PC-9 (cell line): ENCODE measurements at regions not wholly inside any gene's neighbourhood (a gene's known extent, or its start where the extent isn't known, plus 50 kb on each side); places are given as distances from the start of the nearest gene placed in this dataset.

Experiments
- EZH2 ChIP-seq: fragments of 200-600 bp; sonication (generic); IDR thresholded peaks from 2 replicates; pipeline ENCODE4 v1.8.0; 2017; ENCODE audit warnings: antibody characterized with exemption, low read depth
- TF ChIP-seq, protein P1 (sequence below): fragments of 200-600 bp; sonication (generic); conservative IDR thresholded peaks from 2 replicates; pipeline ENCODE4 v1.6.1; 2017; ENCODE audit warnings: mixed run types, antibody characterized with exemption, mild to moderate bottlenecking, moderate library complexity

DNA sequence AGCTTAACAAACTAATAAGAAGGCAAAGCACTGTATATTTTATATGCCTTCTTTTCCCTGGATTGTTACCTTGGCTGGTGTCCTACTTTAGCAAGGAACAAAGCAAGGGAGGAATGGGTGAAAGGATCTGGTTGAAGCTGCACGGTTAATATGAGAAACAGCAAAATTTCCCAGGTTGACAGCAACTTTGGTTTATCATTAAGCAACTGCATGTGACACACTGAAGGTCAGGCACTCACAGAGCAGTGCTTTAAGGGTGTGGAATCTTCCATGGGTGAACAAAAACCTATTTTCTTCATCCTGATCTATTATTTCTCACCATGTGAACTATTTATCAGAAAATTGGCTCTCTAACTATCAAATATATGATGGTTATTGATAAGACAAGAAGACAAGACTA, 109.0 kb upstream of the ATP10B start:
- TF ChIP-seq, protein P1, sequence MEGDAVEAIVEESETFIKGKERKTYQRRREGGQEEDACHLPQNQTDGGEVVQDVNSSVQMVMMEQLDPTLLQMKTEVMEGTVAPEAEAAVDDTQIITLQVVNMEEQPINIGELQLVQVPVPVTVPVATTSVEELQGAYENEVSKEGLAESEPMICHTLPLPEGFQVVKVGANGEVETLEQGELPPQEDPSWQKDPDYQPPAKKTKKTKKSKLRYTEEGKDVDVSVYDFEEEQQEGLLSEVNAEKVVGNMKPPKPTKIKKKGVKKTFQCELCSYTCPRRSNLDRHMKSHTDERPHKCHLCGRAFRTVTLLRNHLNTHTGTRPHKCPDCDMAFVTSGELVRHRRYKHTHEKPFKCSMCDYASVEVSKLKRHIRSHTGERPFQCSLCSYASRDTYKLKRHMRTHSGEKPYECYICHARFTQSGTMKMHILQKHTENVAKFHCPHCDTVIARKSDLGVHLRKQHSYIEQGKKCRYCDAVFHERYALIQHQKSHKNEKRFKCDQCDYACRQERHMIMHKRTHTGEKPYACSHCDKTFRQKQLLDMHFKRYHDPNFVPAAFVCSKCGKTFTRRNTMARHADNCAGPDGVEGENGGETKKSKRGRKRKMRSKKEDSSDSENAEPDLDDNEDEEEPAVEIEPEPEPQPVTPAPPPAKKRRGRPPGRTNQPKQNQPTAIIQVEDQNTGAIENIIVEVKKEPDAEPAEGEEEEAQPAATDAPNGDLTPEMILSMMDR, result no peak
- no peak for TF ChIP-seq EZH2
